ENCODE measurements at regions not wholly inside any gene's neighbourhood (a gene's known extent, or its start where the extent isn't known, plus 50 kb on each side); places are given as distances from the start of the nearest gene placed in this dataset.

- H3K4me3 Mint-ChIP-seq: no peak overlapping the region
- H3K4me1 Mint-ChIP-seq: peaks cover 6% of the 10 kb centered on the region
- no peaks in the 10 kb centered on the region for H3K27me3 Mint-ChIP-seq
- no peak overlapping the region for H3K27ac Mint-ChIP-seq
- H3K9me3 Mint-ChIP-seq: peaks cover 0 to 11% of the 10 kb centered on the region in 2 donors
- DNase-seq (no peak), ATAC-seq (no peak)
Measured at GRCh38 chr12:93113317-93114006, 184.4 kb upstream of the EEA1 start.

- Mint-ChIP-seq H3K27me3 (peaks cover 10% of the 10 kb centered on the region), H3K4me3 (no peak overlapping the region), H3K4me1 (no peaks in the 10 kb centered on the region), H3K9me3 (peaks cover 0 to 11% of the 10 kb centered on the region in 2 donors), H3K27ac (peak overlapping the region in 1 of 2 donors; percentile 20)
- no peak for ATAC-seq
- no peak for DNase-seq
Measured at GRCh38 chr12:93115198-93115601, 186.1 kb upstream of the EEA1 start.

GRCh38 chr12:93115646-93116045, 186.6 kb upstream of the EEA1 start:
- Mint-ChIP-seq H3K27me3 (peaks cover 10% of the 10 kb centered on the region), H3K4me3 (no peak overlapping the region), H3K27ac (peak overlapping the region in 1 of 2 donors; percentile 20), H3K9me3 (peaks cover 0 to 11% of the 10 kb centered on the region in 2 donors), H3K4me1 (no peaks in the 10 kb centered on the region)
- no peak for ATAC-seq
- DNase-seq: no peak

GRCh38 chr12:93116632-93117031, 187.5 kb upstream of the EEA1 start:
- peaks cover 0 to 11% of the 10 kb centered on the region in 2 donors for H3K9me3 Mint-ChIP-seq
- DNase-seq: no peak
- no peak for ATAC-seq

DNA sequence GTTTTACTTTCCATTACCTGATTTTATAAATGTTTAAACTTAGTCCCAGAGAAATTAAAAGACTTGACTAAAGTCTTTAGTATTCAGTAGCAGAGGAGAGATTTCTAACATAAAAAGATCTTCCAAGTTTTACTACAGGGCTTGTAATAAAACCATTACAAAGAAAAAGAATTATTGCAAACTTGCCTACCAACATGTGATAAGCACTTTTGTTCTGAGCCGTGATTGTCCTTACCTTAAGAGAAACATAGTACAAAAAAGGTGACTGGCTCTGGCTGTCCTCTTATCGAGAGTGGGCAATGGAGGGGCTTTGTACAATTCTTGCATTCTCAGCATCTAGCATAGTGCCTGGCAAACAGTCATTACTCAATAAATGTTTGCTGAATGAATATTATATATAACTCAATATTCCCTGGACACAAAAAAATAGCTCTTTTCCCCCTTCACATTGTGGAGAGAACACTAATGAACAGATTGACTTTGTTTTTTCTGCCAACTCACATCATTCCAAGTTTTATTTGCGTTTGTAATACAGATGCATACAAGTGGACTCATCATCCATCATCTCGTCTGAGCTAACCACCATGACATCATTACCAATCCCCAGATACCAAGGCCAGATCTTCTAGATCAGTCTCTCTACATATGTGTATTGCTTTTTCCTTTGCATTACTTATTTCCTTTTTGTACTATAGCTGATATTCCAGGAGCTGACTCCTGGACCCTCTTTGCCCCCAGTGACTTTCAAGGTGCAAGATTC, 192.8 kb upstream of the EEA1 start:
- ATAC-seq (no peak), DNase-seq (no peak)
- Mint-ChIP-seq H3K27ac (no peak overlapping the region), H3K4me1 (no peaks in the 10 kb centered on the region), H3K27me3 (peaks cover 10% of the 10 kb centered on the region), H3K4me3 (no peak overlapping the region), H3K9me3 (no peaks in the 10 kb centered on the region)

More at GRCh38 chr12:93116632-93117031, 187.5 kb upstream of the EEA1 start:
- peaks cover 10% of the 10 kb centered on the region for H3K27me3 Mint-ChIP-seq
- no peaks in the 10 kb centered on the region for H3K4me1 Mint-ChIP-seq
- no peak overlapping the region for H3K27ac Mint-ChIP-seq
- no peak overlapping the region for H3K4me3 Mint-ChIP-seq

GRCh38 chr12:93122569-93123091, 193.5 kb upstream of the EEA1 start:
- Mint-ChIP-seq H3K9me3 (no peaks in the 10 kb centered on the region), H3K27me3 (peaks cover 10% of the 10 kb centered on the region), H3K4me1 (no peaks in the 10 kb centered on the region), H3K4me3 (no peak overlapping the region), H3K27ac (no peak overlapping the region)
- DNase-seq (no peak), ATAC-seq (no peak)

GRCh38 chr12:93125126-93125525, 196.0 kb upstream of the EEA1 start:
- Mint-ChIP-seq H3K9me3 (no peaks in the 10 kb centered on the region), H3K4me3 (no peak overlapping the region), H3K27ac (no peak overlapping the region), H3K27me3 (no peaks in the 10 kb centered on the region), H3K4me1 (no peaks in the 10 kb centered on the region)
- DNase-seq (no peak), ATAC-seq (no peak)

DNA sequence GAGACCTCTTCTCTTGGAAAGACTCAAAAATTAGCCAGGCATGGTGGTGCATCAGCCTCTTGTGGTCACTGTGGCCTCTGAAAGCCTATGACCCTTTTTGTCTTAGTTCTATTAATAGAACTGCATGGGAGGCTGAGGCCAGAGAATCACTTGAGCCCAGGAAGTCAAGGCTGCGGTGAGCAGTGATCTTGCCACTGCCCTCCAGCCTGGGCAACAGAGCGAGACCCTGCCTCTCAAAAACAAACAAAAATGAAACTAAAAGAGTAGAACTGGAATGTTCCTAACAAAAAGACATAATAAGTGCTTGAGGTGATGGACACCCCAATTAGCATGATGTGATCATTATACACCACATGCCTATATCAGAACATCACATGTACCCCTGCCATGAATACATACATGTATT, 197.0 kb upstream of the EEA1 start:
- no peak overlapping the region for H3K27ac Mint-ChIP-seq
- no peaks in the 10 kb centered on the region for H3K4me1 Mint-ChIP-seq
- no peaks in the 10 kb centered on the region for H3K9me3 Mint-ChIP-seq
- H3K27me3 Mint-ChIP-seq: no peaks in the 10 kb centered on the region
- no peak for ATAC-seq
- DNase-seq: no peak
- no peak overlapping the region for H3K4me3 Mint-ChIP-seq

- DNase-seq (no peak), ATAC-seq (no peak)
- Mint-ChIP-seq H3K27ac (no peak overlapping the region), H3K4me1 (no peaks in the 10 kb centered on the region), H3K9me3 (no peaks in the 10 kb centered on the region), H3K27me3 (no peaks in the 10 kb centered on the region), H3K4me3 (no peak overlapping the region)
Measured at GRCh38 chr12:93127107-93127560, 198.0 kb upstream of the EEA1 start.

- no peak for ATAC-seq
- no peaks in the 10 kb centered on the region for H3K4me1 Mint-ChIP-seq
- H3K27ac Mint-ChIP-seq: peak overlapping the region in 1 of 2 donors; percentile 74
- no peak overlapping the region for H3K4me3 Mint-ChIP-seq
- H3K9me3 Mint-ChIP-seq: no peaks in the 10 kb centered on the region
- no peak for DNase-seq
- no peaks in the 10 kb centered on the region for H3K27me3 Mint-ChIP-seq
Measured at GRCh38 chr12:93127582-93128331, 198.7 kb upstream of the EEA1 start.

DNA sequence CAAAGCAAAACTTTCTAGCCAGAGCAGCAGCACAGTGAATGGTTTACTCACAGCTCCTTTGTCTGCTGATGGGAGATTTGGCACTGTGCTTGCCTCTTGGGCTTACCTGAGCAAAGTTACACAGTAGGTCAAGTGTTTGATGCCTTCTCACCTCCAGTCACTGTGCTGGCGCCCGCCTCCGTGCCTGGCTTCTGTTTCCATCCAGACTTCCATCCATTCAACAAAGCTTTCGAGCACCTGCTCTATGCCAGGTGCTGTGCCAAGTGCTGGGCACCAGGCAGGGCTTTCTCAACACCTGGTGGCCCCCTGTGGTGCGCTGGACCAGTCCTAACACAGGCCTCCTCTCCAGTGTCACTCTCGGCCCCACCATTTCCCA, 199.2 kb upstream of the EEA1 start:
- DNase-seq (no peak), ATAC-seq (no peak)
- Mint-ChIP-seq H3K27ac (no peak overlapping the region), H3K4me3 (no peak overlapping the region), H3K4me1 (no peaks in the 10 kb centered on the region), H3K27me3 (no peaks in the 10 kb centered on the region), H3K9me3 (no peaks in the 10 kb centered on the region)

DNA sequence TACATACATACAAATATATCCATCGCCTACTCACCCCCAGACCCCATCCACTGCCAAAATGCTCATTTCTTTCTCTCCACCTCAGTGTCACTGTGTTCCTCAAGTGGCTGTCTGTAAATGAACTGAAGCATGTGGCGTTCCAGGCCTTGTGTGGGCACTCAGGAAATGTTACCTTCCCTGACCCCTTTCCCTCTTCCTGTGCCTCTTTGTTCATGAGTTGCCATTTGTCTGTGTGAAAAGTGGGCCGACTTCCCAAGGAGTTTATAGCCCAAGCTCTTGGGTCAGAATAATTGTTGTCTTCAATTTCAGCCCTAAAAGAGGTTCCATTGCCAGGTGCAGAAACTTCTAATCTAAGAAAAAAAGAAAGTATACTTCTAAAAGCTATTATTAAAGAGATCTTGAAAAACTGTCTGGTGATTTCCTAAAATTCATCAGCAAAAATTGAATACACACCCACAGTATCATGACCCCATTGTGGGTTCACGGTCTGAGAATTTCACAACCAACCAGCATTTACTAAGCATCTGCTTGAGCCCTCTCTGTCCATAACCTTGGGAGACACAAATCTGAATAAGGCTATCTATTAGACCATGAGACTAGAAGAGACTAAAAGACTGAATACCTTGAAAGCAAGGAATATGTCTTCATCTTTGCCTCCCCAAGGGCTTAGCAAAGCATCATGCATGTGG, 201.4 kb upstream of the EEA1 start:
- no peak for ATAC-seq
- H3K4me1 Mint-ChIP-seq: peaks cover 9% of the 10 kb centered on the region
- H3K27me3 Mint-ChIP-seq: no peaks in the 10 kb centered on the region
- no peak overlapping the region for H3K27ac Mint-ChIP-seq
- no peak for DNase-seq
- H3K4me3 Mint-ChIP-seq: no peak overlapping the region
- H3K9me3 Mint-ChIP-seq: no peaks in the 10 kb centered on the region

GRCh38 chr12:93133361-93133760, 204.3 kb upstream of the EEA1 start:
- DNase-seq: no peak
- no peaks in the 10 kb centered on the region for H3K27me3 Mint-ChIP-seq
- no peaks in the 10 kb centered on the region for H3K9me3 Mint-ChIP-seq
- no peak for ATAC-seq
- H3K4me1 Mint-ChIP-seq: peaks cover 20% of the 10 kb centered on the region
- no peak overlapping the region for H3K27ac Mint-ChIP-seq
- no peak overlapping the region for H3K4me3 Mint-ChIP-seq

DNA sequence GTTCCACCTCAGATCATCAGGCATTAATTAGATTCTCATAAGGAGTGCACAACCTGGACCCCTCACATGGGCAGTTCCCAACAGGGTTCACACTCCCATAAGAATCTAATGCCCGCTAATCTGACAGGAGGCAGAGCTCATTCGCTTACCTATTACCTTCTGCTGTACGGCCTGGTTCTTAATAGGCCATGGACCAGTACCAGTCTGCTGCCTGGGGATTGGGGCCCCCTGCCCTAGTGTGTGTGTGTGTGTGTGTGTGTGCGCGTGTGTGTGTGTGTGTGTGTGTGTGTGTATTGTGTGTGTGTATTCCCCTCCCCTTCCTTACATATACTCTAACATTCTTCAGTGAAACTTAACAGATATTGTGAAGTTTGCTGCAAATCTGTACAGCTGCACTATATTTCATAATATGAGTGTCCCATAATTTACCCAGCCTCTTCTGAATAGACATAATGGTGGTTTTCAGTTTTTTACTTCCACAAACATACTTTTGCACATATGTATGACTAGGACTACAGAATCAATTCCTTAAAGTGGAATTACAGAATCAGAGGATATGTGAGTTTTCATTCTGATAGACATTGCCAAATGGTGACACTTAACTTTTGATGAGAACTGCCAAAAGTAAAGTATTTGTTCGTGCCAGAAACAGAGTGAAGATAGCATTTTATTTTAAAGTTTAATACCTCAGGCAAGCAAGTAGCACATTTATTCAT, 205.2 kb upstream of the EEA1 start:
- H3K4me3 Mint-ChIP-seq: no peak overlapping the region
- H3K4me1 Mint-ChIP-seq: peaks cover 20% of the 10 kb centered on the region
- no peaks in the 10 kb centered on the region for H3K9me3 Mint-ChIP-seq
- no peaks in the 10 kb centered on the region for H3K27me3 Mint-ChIP-seq
- H3K27ac Mint-ChIP-seq: no peak overlapping the region
- no peak for ATAC-seq
- DNase-seq: no peak

DNA sequence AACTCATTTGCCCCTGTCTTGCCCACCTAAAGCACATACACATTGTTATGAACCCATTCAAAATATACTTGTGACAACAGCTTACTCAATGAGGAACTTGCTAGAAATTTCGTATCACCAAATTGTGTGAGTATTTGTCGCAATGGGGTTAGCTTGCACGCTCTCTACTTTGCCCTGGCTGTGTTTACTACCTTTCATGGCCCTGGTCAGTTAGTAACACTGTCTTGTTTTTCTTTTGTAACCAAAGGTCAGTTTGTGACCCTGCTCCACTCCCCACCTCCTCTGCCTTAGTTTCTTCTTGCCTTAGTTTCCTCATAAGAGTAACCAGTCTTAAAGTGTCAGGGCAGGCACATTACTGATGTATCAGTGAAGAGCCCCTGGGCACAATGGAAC, 205.8 kb upstream of the EEA1 start:
- Mint-ChIP-seq H3K27ac (peak overlapping the region in 1 of 2 donors; percentile 55), H3K4me3 (no peak overlapping the region), H3K9me3 (no peaks in the 10 kb centered on the region), H3K4me1 (peaks cover 20% of the 10 kb centered on the region), H3K27me3 (no peaks in the 10 kb centered on the region)
- ATAC-seq (no peak), DNase-seq (no peak)

Data from stimulated activated naive CD8-positive, alpha-beta T cell treated with anti-CD3 and anti-CD28 coated beads, Interleukin-15, amount 100 ng/mL, for 72 hours (primary cell).